ENCODE measurements at regions not wholly inside any gene's neighbourhood (a gene's known extent, or its start where the extent isn't known, plus 50 kb on each side); places are given as distances from the start of the nearest gene placed in this dataset.

- Histone ChIP-seq H3K4me1 (ENCODE audit: control insufficient read depth in 2 of 3, insufficient read depth in 2 of 3, low read depth in 1 of 3, low read length in 3 of 3) (no peaks in the 10 kb centered on the region), H3K27me3 (ENCODE audit: control insufficient read depth, insufficient read depth, low read length) (no peaks in the 10 kb centered on the region), H3K4me3 (ENCODE audit: low read length in 3 of 3) (no peak overlapping the region), H3K27ac (ENCODE audit: low read depth in 2 of 2, low read length in 2 of 2) (no peak overlapping the region), H3K36me3 (ENCODE audit: control insufficient read depth in 2 of 3, insufficient read depth in 3 of 3, low read length in 3 of 3) (no peaks in the 10 kb centered on the region), H3K9ac (ENCODE audit: low read length in 3 of 3) (no peak overlapping the region), H3K9me3 (ENCODE audit: control insufficient read depth in 2 of 3, insufficient read depth in 1 of 3, low read length in 3 of 3) (no peaks in the 10 kb centered on the region)
- FAIRE-seq (no peak), DNase-seq (no peak)
- TF ChIP-seq CTCF (IDR thresholded peaks at IDR 0.05; ENCODE audit: borderline replicate concordance, extremely low read depth, insufficient read depth), result no peak
- intact Hi-C loops (cut with DNase I), result no loop called here
Measured at GRCh38 chr18:30044496-30044895, 998.0 kb downstream of the DSC3 start.

GRCh38 chr18:30039201-30039600 lies 1003.3 kb downstream of the DSC3 start:
- Histone ChIP-seq H3K27me3 (ENCODE audit: control insufficient read depth, insufficient read depth, low read length) (no peaks in the 10 kb centered on the region), H3K4me1 (ENCODE audit: control insufficient read depth in 2 of 3, insufficient read depth in 2 of 3, low read depth in 1 of 3, low read length in 3 of 3) (no peaks in the 10 kb centered on the region), H3K9ac (ENCODE audit: low read length in 3 of 3) (no peak overlapping the region), H3K36me3 (ENCODE audit: control insufficient read depth in 2 of 3, insufficient read depth in 3 of 3, low read length in 3 of 3) (no peaks in the 10 kb centered on the region), H3K4me3 (ENCODE audit: low read length in 3 of 3) (no peak overlapping the region), H3K27ac (ENCODE audit: low read depth in 2 of 2, low read length in 2 of 2) (no peak overlapping the region), H3K9me3 (ENCODE audit: control insufficient read depth in 2 of 3, insufficient read depth in 1 of 3, low read length in 3 of 3) (peaks cover 0 to 3% (median 0%) of the 10 kb centered on the region in 3 donors)
- no peak for FAIRE-seq
- no peak for DNase-seq
- TF ChIP-seq CTCF (IDR thresholded peaks at IDR 0.05; ENCODE audit: borderline replicate concordance, extremely low read depth, insufficient read depth), result no peak
- intact Hi-C loops (cut with DNase I), result loop anchor here (10.0 kb wide), 1 partner anchor 854 kb away; no protein-coding TSS in a partner anchor

- no peaks in the 10 kb centered on the region for H3K27me3 ChIP-seq (ENCODE audit: control insufficient read depth, insufficient read depth, low read length)
- H3K36me3 ChIP-seq (ENCODE audit: control insufficient read depth in 2 of 3, insufficient read depth in 3 of 3, low read length in 3 of 3), result no peaks in the 10 kb centered on the region
- H3K9ac ChIP-seq (ENCODE audit: low read length in 3 of 3), result no peak overlapping the region
- TF ChIP-seq CTCF (IDR thresholded peaks at IDR 0.05; ENCODE audit: borderline replicate concordance, extremely low read depth, insufficient read depth), result no peak
- FAIRE-seq (no peak), DNase-seq (no peak)
- intact Hi-C loops (cut with DNase I), result loop anchor here (10.0 kb wide), 1 partner anchor 850 kb away; no protein-coding TSS in a partner anchor
- H3K9me3 ChIP-seq (ENCODE audit: control insufficient read depth in 2 of 3, insufficient read depth in 1 of 3, low read length in 3 of 3), result peaks cover 0 to 3% (median 0%) of the 10 kb centered on the region in 3 donors
- H3K27ac ChIP-seq (ENCODE audit: low read depth in 2 of 2, low read length in 2 of 2), result no peak overlapping the region
- no peak overlapping the region for H3K4me3 ChIP-seq (ENCODE audit: low read length in 3 of 3)
- no peaks in the 10 kb centered on the region for H3K4me1 ChIP-seq (ENCODE audit: control insufficient read depth in 2 of 3, insufficient read depth in 2 of 3, low read depth in 1 of 3, low read length in 3 of 3)
Measured at GRCh38 chr18:30034818-30035217, 1007.7 kb downstream of the DSC3 start.

GRCh38 chr18:30016179-30016578 lies 1026.4 kb downstream of the DSC3 start:
- no peaks in the 10 kb centered on the region for H3K36me3 ChIP-seq (ENCODE audit: control insufficient read depth in 2 of 3, insufficient read depth in 3 of 3, low read length in 3 of 3)
- H3K27me3 ChIP-seq (ENCODE audit: control insufficient read depth, insufficient read depth, low read length), result no peaks in the 10 kb centered on the region
- no peak overlapping the region for H3K4me3 ChIP-seq (ENCODE audit: low read length in 3 of 3)
- H3K27ac ChIP-seq (ENCODE audit: low read depth in 2 of 2, low read length in 2 of 2), result no peak overlapping the region
- H3K9me3 ChIP-seq (ENCODE audit: control insufficient read depth in 2 of 3, insufficient read depth in 1 of 3, low read length in 3 of 3), result no peaks in the 10 kb centered on the region
- no peak for FAIRE-seq
- no peak for TF ChIP-seq CTCF (IDR thresholded peaks at IDR 0.05; ENCODE audit: borderline replicate concordance, extremely low read depth, insufficient read depth)
- DNase-seq, result no peak
- intact Hi-C loops (cut with DNase I), result no loop called here
- no peaks in the 10 kb centered on the region for H3K4me1 ChIP-seq (ENCODE audit: control insufficient read depth in 2 of 3, insufficient read depth in 2 of 3, low read depth in 1 of 3, low read length in 3 of 3)
- H3K9ac ChIP-seq (ENCODE audit: low read length in 3 of 3), result no peak overlapping the region
